ENCODE measurements at regions not wholly inside any gene's neighbourhood (a gene's known extent, or its start where the extent isn't known, plus 50 kb on each side); places are given as distances from the start of the nearest gene placed in this dataset.

- H3K4me2 ChIP-seq (ENCODE audit: low read length), result no peak overlapping the region
- ChIA-PET CTCF (ENCODE audit: unreplicated experiment) (no interaction called here), POLR2A (no interaction called here)
- no peak overlapping the region for H2AFZ ChIP-seq (ENCODE audit: low read length)
- no peaks in the 10 kb centered on the region for H3K36me3 ChIP-seq (ENCODE audit: insufficient read depth, low read length)
- H4K20me1 ChIP-seq (ENCODE audit: insufficient read depth, low read length), result no peaks in the 10 kb centered on the region
- no peaks in the 10 kb centered on the region for H3K4me1 ChIP-seq (ENCODE audit: insufficient read depth, low read length, poor library complexity, severe bottlenecking)
- no peak overlapping the region for H3K27ac ChIP-seq (ENCODE audit: low read depth, low read length, poor library complexity, severe bottlenecking)
- intact Hi-C loops (cut with micrococcal nuclease; ENCODE audit: unreplicated experiment), result no loop called here
- no peaks in the 10 kb centered on the region for H3K9me2 ChIP-seq (ENCODE audit: insufficient read depth, low read length)
- TF ChIP-seq CTCF (conservative IDR thresholded peaks at IDR 0.05; ENCODE audit: low read length) (no peak), EZH2phosphoT487 (IDR thresholded peaks at IDR 0.05; ENCODE audit: borderline replicate concordance, low read depth, low read length) (no peak)
- H3K4me3 ChIP-seq (ENCODE audit: low read depth, low read length, poor library complexity, severe bottlenecking), result no peak overlapping the region
- BruUV-seq (replicated peaks), result no TSS peak
- DNase-seq (ENCODE audit: low spot score), result no peak
- no peaks in the 10 kb centered on the region for H3K79me2 ChIP-seq (ENCODE audit: insufficient read depth, low read depth, low read length)
- no peaks in the 10 kb centered on the region for H3K9me3 ChIP-seq (ENCODE audit: low read length)
These were observed 75.8 kb upstream of the CCDC91 start for GRCh38 chr12:28114488-28114887.

DNA sequence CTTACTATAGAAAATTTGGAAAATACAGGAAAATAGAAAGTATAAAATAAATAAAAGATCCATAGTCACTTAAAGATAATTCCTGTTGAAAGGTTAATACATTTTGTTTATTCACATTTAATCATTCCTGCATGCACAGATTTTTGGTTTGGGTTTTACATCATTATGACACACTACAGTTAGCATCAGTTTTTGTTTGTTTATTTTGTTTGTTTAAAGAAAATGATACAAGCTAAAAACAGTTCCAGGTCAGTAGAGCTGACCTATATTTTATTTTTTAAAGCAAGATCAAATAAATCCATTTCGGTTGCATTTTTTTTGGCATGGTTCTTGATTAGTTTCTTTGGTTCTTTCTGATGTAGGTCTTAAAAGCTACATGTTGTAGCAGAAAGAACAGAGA is 68.8 kb upstream of the CCDC91 start:
- H3K9me3 ChIP-seq (ENCODE audit: low read length), result no peaks in the 10 kb centered on the region
- H3K4me2 ChIP-seq (ENCODE audit: low read length), result no peak overlapping the region
- POLR2A ChIA-PET, result interaction anchor here (0.6 to 1.4 kb wide), 4 partner anchors 9 to 388 kb away, joined by 3 to 4 read pairs (median 4); no protein-coding TSS in a partner anchor
- H3K4me1 ChIP-seq (ENCODE audit: insufficient read depth, low read length, poor library complexity, severe bottlenecking), result no peaks in the 10 kb centered on the region
- DNase-seq (ENCODE audit: low spot score), result no peak
- no peaks in the 10 kb centered on the region for H3K79me2 ChIP-seq (ENCODE audit: insufficient read depth, low read depth, low read length)
- CTCF ChIA-PET (ENCODE audit: unreplicated experiment), result no interaction called here
- H3K9me2 ChIP-seq (ENCODE audit: insufficient read depth, low read length), result no peaks in the 10 kb centered on the region
- H3K27ac ChIP-seq (ENCODE audit: low read depth, low read length, poor library complexity, severe bottlenecking), result no peak overlapping the region
- H2AFZ ChIP-seq (ENCODE audit: low read length), result no peak overlapping the region
- BruUV-seq (replicated peaks), result no TSS peak
- no peak overlapping the region for H3K4me3 ChIP-seq (ENCODE audit: low read depth, low read length, poor library complexity, severe bottlenecking)
- H4K20me1 ChIP-seq (ENCODE audit: insufficient read depth, low read length), result no peaks in the 10 kb centered on the region
- intact Hi-C loops (cut with micrococcal nuclease; ENCODE audit: unreplicated experiment), result no loop called here
- TF ChIP-seq CTCF (conservative IDR thresholded peaks at IDR 0.05; ENCODE audit: low read length) (no peak), EZH2phosphoT487 (IDR thresholded peaks at IDR 0.05; ENCODE audit: borderline replicate concordance, low read depth, low read length) (no peak)
- H3K36me3 ChIP-seq (ENCODE audit: insufficient read depth, low read length), result no peaks in the 10 kb centered on the region

DNA sequence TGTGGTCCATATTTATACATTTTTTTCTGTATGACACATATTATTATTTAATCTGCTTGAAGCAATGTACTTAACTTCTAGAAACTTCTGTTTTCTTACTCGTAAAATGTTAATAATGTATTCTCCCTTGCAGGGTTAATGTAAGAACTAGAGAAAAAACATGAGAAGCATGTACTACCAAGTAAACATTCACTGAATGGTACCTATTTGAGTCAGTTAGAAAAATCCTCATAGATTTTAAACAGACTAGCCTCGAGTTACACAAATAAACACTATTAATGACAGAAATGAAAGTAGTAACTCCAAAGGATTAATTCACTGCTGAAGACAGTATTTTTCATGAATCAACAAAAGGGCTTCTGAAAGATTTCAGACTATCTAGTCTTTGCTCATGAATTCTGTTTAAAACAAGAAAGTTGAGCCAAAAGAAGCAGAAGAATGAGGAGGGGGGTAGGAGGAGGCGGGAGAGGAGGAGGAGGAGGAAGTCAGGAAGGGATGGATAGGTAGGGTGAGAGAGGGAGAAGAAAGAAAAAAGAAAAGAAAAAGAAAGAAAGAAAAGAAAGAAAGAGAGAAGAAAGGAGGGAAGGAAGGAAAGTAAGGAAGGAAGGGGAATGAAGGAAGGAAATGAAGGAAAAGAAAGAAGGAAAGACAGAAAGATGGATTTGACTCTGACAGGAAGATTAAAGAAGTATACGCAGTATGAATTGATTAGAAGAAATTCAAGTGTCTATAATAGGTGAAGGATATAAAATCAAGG is 68.2 kb upstream of the CCDC91 start:
- H3K4me2 ChIP-seq (ENCODE audit: low read length), result no peak overlapping the region
- BruUV-seq (replicated peaks), result no TSS peak
- TF ChIP-seq EZH2phosphoT487 (IDR thresholded peaks at IDR 0.05; ENCODE audit: borderline replicate concordance, low read depth, low read length) (no peak), CTCF (conservative IDR thresholded peaks at IDR 0.05; ENCODE audit: low read length) (no peak)
- intact Hi-C loops (cut with micrococcal nuclease; ENCODE audit: unreplicated experiment), result no loop called here
- ChIA-PET CTCF (ENCODE audit: unreplicated experiment) (no interaction called here), POLR2A (interaction anchor here (0.9 to 1.4 kb wide), 2 partner anchors 8 to 227 kb away, joined by 4 read pairs; no protein-coding TSS in a partner anchor)
- H3K79me2 ChIP-seq (ENCODE audit: insufficient read depth, low read depth, low read length), result no peaks in the 10 kb centered on the region
- H3K27ac ChIP-seq (ENCODE audit: low read depth, low read length, poor library complexity, severe bottlenecking), result no peak overlapping the region
- H2AFZ ChIP-seq (ENCODE audit: low read length), result no peak overlapping the region
- no peak for DNase-seq (ENCODE audit: low spot score)
- H3K4me1 ChIP-seq (ENCODE audit: insufficient read depth, low read length, poor library complexity, severe bottlenecking), result no peaks in the 10 kb centered on the region
- no peaks in the 10 kb centered on the region for H3K9me2 ChIP-seq (ENCODE audit: insufficient read depth, low read length)
- H3K4me3 ChIP-seq (ENCODE audit: low read depth, low read length, poor library complexity, severe bottlenecking), result no peak overlapping the region
- no peaks in the 10 kb centered on the region for H3K9me3 ChIP-seq (ENCODE audit: low read length)
- H4K20me1 ChIP-seq (ENCODE audit: insufficient read depth, low read length), result no peaks in the 10 kb centered on the region
- H3K36me3 ChIP-seq (ENCODE audit: insufficient read depth, low read length), result no peaks in the 10 kb centered on the region

All from OCI-LY7 (cell line).